ENCODE measurements at regions not wholly inside any gene's neighbourhood (a gene's known extent, or its start where the extent isn't known, plus 50 kb on each side); places are given as distances from the start of the nearest gene placed in this dataset.

- ChIA-PET POLR2A (interaction anchor here (0.7 kb wide), 1 partner anchor 17 kb away, joined by 3 read pairs; no protein-coding TSS in a partner anchor), CTCF (interaction anchor here (0.9 kb wide), 1 partner anchor 104 kb away, joined by 4 read pairs; no protein-coding TSS in a partner anchor)
- H3K4me3 ChIP-seq (ENCODE audit: low read depth, low read length) = no peak overlapping the region
- no peaks in the 10 kb centered on the region for H3K36me3 ChIP-seq (ENCODE audit: control insufficient read depth, insufficient read depth, low read length)
- DNase-seq (ENCODE audit: low read depth) = peak; percentile 70
- no peak for TF ChIP-seq CTCF (IDR thresholded peaks at IDR 0.05; ENCODE audit: insufficient read depth, low read depth, low read length)
- H3K27me3 ChIP-seq (ENCODE audit: control insufficient read depth, insufficient read depth, low read length) = no peaks in the 10 kb centered on the region; the same call in 1 of the 2 replicates
Measured at GRCh38 chr15:72902245-72902918, 118.8 kb upstream of the ADPGK start.

DNA sequence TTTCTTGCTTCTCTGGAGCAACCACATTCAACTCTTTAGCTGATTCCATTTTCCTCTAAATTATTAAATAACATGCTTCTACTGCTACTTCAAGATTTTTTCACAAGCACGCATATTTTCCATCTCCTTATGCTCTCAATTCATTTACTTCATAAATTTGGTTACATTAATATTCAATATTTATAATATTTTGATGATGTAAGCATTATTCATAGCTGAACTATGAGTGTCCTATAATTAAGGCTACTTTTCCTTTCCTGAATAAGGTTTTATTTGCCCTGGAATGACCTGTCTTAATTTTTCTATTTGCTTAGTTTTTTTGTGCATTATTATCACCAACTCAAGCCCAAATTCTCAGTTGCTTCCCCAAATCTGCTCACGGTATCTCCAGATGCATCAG, 109.4 kb upstream of the ADPGK start:
- POLR2A ChIA-PET = no interaction called here
- no peak overlapping the region for H3K4me3 ChIP-seq (ENCODE audit: low read depth, low read length)
- TF ChIP-seq CTCF (IDR thresholded peaks at IDR 0.05; ENCODE audit: insufficient read depth, low read depth, low read length) = no peak
- H3K36me3 ChIP-seq (ENCODE audit: control insufficient read depth, insufficient read depth, low read length) = no peaks in the 10 kb centered on the region
- H3K27me3 ChIP-seq (ENCODE audit: control insufficient read depth, insufficient read depth, low read length) = no peaks in the 10 kb centered on the region
- CTCF ChIA-PET = interaction anchor here (0.6 kb wide), 1 partner anchor 160 kb away, joined by 3 read pairs; no protein-coding TSS in a partner anchor
- DNase-seq (ENCODE audit: low read depth) = no peak

DNA sequence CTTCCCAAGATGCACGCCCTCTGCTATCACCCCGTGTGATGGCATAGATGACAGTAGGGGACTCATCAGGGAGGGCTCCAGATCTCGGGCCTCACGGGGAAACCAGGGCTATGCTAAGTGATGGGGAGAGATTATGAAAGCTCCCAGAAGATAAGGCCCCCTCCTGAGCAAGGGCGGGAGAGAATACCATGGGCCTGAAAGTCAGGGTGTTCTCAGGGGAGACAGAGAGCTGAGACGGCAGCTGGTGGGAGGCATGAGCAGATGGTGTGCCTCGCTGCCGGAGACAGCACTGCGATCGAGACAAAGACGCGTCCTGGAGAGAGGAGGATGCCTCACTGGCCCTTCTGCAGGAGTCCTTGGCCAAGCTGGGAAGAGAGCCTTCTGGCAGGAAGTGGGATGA, 106.5 kb upstream of the ADPGK start:
- CTCF ChIA-PET = interaction anchor here (0.6 kb wide), 1 partner anchor 29 kb away, joined by 3 read pairs; no protein-coding TSS in a partner anchor
- Histone ChIP-seq H3K36me3 (ENCODE audit: control insufficient read depth, insufficient read depth, low read length) (no peaks in the 10 kb centered on the region), H3K4me3 (ENCODE audit: low read depth, low read length) (no peak overlapping the region), H3K27me3 (ENCODE audit: control insufficient read depth, insufficient read depth, low read length) (no peaks in the 10 kb centered on the region)
- no peak for TF ChIP-seq CTCF (IDR thresholded peaks at IDR 0.05; ENCODE audit: insufficient read depth, low read depth, low read length)
- POLR2A ChIA-PET = no interaction called here
- DNase-seq (ENCODE audit: low read depth) = no peak

DNA sequence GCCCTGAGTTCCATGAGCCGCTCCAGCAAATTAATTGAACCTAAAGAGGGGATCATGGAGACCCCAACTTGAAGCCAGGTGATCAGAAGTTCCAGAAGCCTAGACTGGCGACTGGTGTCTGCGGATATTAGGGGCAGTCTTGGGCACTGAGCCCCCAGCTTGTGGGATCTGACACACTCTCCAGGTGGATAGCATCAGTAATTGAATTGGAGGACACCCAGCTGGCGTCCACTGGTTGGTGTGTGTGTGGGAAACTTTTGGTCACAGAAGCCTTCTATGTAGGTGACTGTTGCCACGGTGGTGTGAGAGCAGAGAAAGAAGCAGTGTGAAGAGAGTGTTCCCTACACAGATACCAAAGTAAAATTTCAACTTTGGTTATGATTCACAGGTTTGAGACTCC, 106.0 kb upstream of the ADPGK start:
- Histone ChIP-seq H3K36me3 (ENCODE audit: control insufficient read depth, insufficient read depth, low read length) (no peaks in the 10 kb centered on the region), H3K4me3 (ENCODE audit: low read depth, low read length) (no peak overlapping the region), H3K27me3 (ENCODE audit: control insufficient read depth, insufficient read depth, low read length) (no peaks in the 10 kb centered on the region)
- no peak for DNase-seq (ENCODE audit: low read depth)
- POLR2A ChIA-PET = no interaction called here
- TF ChIP-seq CTCF (IDR thresholded peaks at IDR 0.05; ENCODE audit: insufficient read depth, low read depth, low read length) = no peak
- CTCF ChIA-PET = interaction anchor here (0.6 kb wide), 1 partner anchor 29 kb away, joined by 3 read pairs; no protein-coding TSS in a partner anchor

GRCh38 chr15:72888811-72889210, 105.3 kb upstream of the ADPGK start:
- TF ChIP-seq CTCF (IDR thresholded peaks at IDR 0.05; ENCODE audit: insufficient read depth, low read depth, low read length) = no peak
- Histone ChIP-seq H3K27me3 (ENCODE audit: control insufficient read depth, insufficient read depth, low read length) (no peaks in the 10 kb centered on the region), H3K4me3 (ENCODE audit: low read depth, low read length) (no peak overlapping the region), H3K36me3 (ENCODE audit: control insufficient read depth, insufficient read depth, low read length) (no peaks in the 10 kb centered on the region)
- DNase-seq (ENCODE audit: low read depth) = no peak
- CTCF ChIA-PET = no interaction called here
- POLR2A ChIA-PET = no interaction called here

Measured in BJ (cell line).